ENCODE measurements at regions not wholly inside any gene's neighbourhood (a gene's known extent, or its start where the extent isn't known, plus 50 kb on each side); places are given as distances from the start of the nearest gene placed in this dataset.

- H3K27ac ChIP-seq = peak overlapping the region; percentile 46
- H3K9me3 ChIP-seq (ENCODE audit: low read depth) = no peaks in the 10 kb centered on the region
- no peaks in the 10 kb centered on the region for H3K9me2 ChIP-seq (replicated peaks; ENCODE audit: insufficient read depth)
- no peak overlapping the region for H3K4me3 ChIP-seq
- no peaks in the 10 kb centered on the region for H3K27me3 ChIP-seq
- peak overlapping the region; percentile 12 for H3K4me2 ChIP-seq
- DNase-seq (ENCODE audit: low spot score) = peak; percentile 25
- 64% methylated on average over 3 of the region's 3 CpGs for WGBS (ENCODE audit: low lambda C conversion rate, missing lambda C conversion rate)
- no peaks in the 10 kb centered on the region for H4K20me1 ChIP-seq (ENCODE audit: insufficient read depth, poor library complexity, severe bottlenecking)
- no peaks in the 10 kb centered on the region for H3K79me2 ChIP-seq
- H3K36me3 ChIP-seq (replicated peaks; ENCODE audit: insufficient read depth, low read depth) = no peaks in the 10 kb centered on the region
- no peak overlapping the region for H2AFZ ChIP-seq
- TF ChIP-seq EZH2phosphoT487 (IDR thresholded peaks at IDR 0.05; ENCODE audit: low read depth, severe bottlenecking, unreplicated experiment) (no peak), EZH2 (IDR thresholded peaks at IDR 0.05; ENCODE audit: borderline replicate concordance) (no peak)
- TF ChIP-seq, protein P1, sequence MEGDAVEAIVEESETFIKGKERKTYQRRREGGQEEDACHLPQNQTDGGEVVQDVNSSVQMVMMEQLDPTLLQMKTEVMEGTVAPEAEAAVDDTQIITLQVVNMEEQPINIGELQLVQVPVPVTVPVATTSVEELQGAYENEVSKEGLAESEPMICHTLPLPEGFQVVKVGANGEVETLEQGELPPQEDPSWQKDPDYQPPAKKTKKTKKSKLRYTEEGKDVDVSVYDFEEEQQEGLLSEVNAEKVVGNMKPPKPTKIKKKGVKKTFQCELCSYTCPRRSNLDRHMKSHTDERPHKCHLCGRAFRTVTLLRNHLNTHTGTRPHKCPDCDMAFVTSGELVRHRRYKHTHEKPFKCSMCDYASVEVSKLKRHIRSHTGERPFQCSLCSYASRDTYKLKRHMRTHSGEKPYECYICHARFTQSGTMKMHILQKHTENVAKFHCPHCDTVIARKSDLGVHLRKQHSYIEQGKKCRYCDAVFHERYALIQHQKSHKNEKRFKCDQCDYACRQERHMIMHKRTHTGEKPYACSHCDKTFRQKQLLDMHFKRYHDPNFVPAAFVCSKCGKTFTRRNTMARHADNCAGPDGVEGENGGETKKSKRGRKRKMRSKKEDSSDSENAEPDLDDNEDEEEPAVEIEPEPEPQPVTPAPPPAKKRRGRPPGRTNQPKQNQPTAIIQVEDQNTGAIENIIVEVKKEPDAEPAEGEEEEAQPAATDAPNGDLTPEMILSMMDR (IDR thresholded peaks at IDR 0.05; ENCODE audit: poor library complexity) = no peak
- H3K4me1 ChIP-seq (ENCODE audit: insufficient read depth) = peaks cover 10% of the 10 kb centered on the region
Measured at GRCh38 chr7:21367081-21367480, 60.8 kb upstream of the SP4 start.

DNA sequence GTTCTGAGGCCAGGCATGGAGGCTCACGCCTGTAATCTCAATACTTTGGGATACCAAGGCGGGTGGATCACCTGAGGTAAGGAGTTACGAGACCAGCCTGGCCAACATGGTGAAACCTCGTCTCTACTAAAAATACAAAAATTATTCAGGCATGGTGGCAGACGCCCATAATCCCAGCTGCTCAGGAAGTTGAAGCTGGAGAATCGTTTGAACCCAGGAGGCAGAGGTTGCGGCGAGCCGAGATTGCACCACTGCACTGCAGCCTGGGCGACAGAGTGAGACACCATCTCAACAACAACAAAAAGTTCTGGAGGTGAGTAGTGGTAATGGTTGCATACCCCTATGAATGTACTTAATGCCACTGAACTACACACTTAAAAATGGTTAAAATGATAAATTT lies 60.3 kb upstream of the SP4 start:
- no peaks in the 10 kb centered on the region for H3K79me2 ChIP-seq
- no peak overlapping the region for H3K4me2 ChIP-seq
- no peaks in the 10 kb centered on the region for H3K9me3 ChIP-seq (ENCODE audit: low read depth)
- H3K4me3 ChIP-seq = no peak overlapping the region
- no peaks in the 10 kb centered on the region for H3K9me2 ChIP-seq (replicated peaks; ENCODE audit: insufficient read depth)
- no peak for DNase-seq (ENCODE audit: low spot score)
- H3K36me3 ChIP-seq (replicated peaks; ENCODE audit: insufficient read depth, low read depth) = no peaks in the 10 kb centered on the region
- no peaks in the 10 kb centered on the region for H3K27me3 ChIP-seq
- no peak overlapping the region for H3K27ac ChIP-seq
- TF ChIP-seq, protein P1 (IDR thresholded peaks at IDR 0.05; ENCODE audit: poor library complexity) = no peak
- no peak for TF ChIP-seq EZH2phosphoT487 (IDR thresholded peaks at IDR 0.05; ENCODE audit: low read depth, severe bottlenecking, unreplicated experiment)
- TF ChIP-seq EZH2 (IDR thresholded peaks at IDR 0.05; ENCODE audit: borderline replicate concordance) = no peak
- no peaks in the 10 kb centered on the region for H4K20me1 ChIP-seq (ENCODE audit: insufficient read depth, poor library complexity, severe bottlenecking)
- 90% methylated on average over 10 of the region's 10 CpGs for WGBS (ENCODE audit: low lambda C conversion rate, missing lambda C conversion rate)
- peaks cover 10% of the 10 kb centered on the region for H3K4me1 ChIP-seq (ENCODE audit: insufficient read depth)
- no peak overlapping the region for H2AFZ ChIP-seq

DNA sequence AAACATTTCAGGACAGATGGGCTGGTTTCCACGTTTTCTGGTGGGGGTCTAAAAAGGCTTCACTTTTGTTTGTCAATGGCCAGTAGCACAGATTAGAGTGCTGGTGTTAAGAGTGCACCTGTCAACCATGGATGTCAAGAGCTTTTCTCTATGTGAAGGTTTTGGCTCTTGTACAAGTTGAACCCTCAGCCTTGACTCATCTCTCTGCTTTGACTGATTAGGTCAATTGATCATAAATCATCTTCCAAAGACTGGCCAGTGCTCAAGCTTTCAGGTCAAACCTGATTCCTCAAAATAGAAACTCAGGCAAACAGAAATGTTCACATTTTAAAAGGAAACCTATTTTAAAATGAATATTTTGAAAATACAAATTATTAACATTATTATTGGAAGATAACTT lies 59.6 kb upstream of the SP4 start:
- no peak overlapping the region for H3K4me3 ChIP-seq
- peaks cover 10% of the 10 kb centered on the region for H3K4me1 ChIP-seq (ENCODE audit: insufficient read depth)
- no peak overlapping the region for H2AFZ ChIP-seq
- no peaks in the 10 kb centered on the region for H3K79me2 ChIP-seq
- DNase-seq (ENCODE audit: low spot score) = no peak
- no peak overlapping the region for H3K4me2 ChIP-seq
- TF ChIP-seq EZH2phosphoT487 (IDR thresholded peaks at IDR 0.05; ENCODE audit: low read depth, severe bottlenecking, unreplicated experiment) = no peak
- TF ChIP-seq EZH2 (IDR thresholded peaks at IDR 0.05; ENCODE audit: borderline replicate concordance) = no peak
- TF ChIP-seq, protein P1 (IDR thresholded peaks at IDR 0.05; ENCODE audit: poor library complexity) = no peak
- no peaks in the 10 kb centered on the region for H3K27me3 ChIP-seq
- no peaks in the 10 kb centered on the region for H3K36me3 ChIP-seq (replicated peaks; ENCODE audit: insufficient read depth, low read depth)
- no peaks in the 10 kb centered on the region for H4K20me1 ChIP-seq (ENCODE audit: insufficient read depth, poor library complexity, severe bottlenecking)
- H3K27ac ChIP-seq = no peak overlapping the region
- H3K9me2 ChIP-seq (replicated peaks; ENCODE audit: insufficient read depth) = no peaks in the 10 kb centered on the region
- H3K9me3 ChIP-seq (ENCODE audit: low read depth) = no peaks in the 10 kb centered on the region
- 55% methylated on average over 1 of the region's 1 CpG for WGBS (ENCODE audit: low lambda C conversion rate, missing lambda C conversion rate)
